ENCODE measurements at regions not wholly inside any gene's neighbourhood (a gene's known extent, or its start where the extent isn't known, plus 50 kb on each side); places are given as distances from the start of the nearest gene placed in this dataset.
"Not testable (repeated sequence)": the region's sequence is repeated elsewhere in the genome, so short reads cannot be mapped to it uniquely, and the experiment has no call there.

- Histone ChIP-seq H3K4me3 (ENCODE audit: low read depth, low read length) (no peak overlapping the region), H3K27ac (ENCODE audit: low read depth, low read length) (no peak overlapping the region), H3K27me3 (ENCODE audit: insufficient read depth, low read length) (no peaks in the 10 kb centered on the region), H2AFZ (ENCODE audit: low read length, unreplicated experiment) (no peak overlapping the region), H3K79me2 (ENCODE audit: control insufficient read depth, insufficient read depth, low read length, unreplicated experiment) (no peaks in the 10 kb centered on the region), H3K36me3 (ENCODE audit: insufficient read depth, low read length) (no peaks in the 10 kb centered on the region), H3K4me1 (ENCODE audit: control insufficient read depth, insufficient read depth, low read length, unreplicated experiment) (no peaks in the 10 kb centered on the region)
These were observed 385.3 kb upstream of the RIOK2 start for GRCh38 chr5:97568382-97568781.

- H2AFZ ChIP-seq (ENCODE audit: low read length, unreplicated experiment), result no peak overlapping the region
- no peaks in the 10 kb centered on the region for H3K27me3 ChIP-seq (ENCODE audit: insufficient read depth, low read length)
- H3K4me3 ChIP-seq (ENCODE audit: low read depth, low read length), result no peak overlapping the region
- no peaks in the 10 kb centered on the region for H3K36me3 ChIP-seq (ENCODE audit: insufficient read depth, low read length)
- no peak overlapping the region for H3K27ac ChIP-seq (ENCODE audit: low read depth, low read length)
- no peaks in the 10 kb centered on the region for H3K4me1 ChIP-seq (ENCODE audit: control insufficient read depth, insufficient read depth, low read length, unreplicated experiment)
- H3K79me2 ChIP-seq (ENCODE audit: control insufficient read depth, insufficient read depth, low read length, unreplicated experiment), result no peaks in the 10 kb centered on the region
These were observed 387.2 kb upstream of the RIOK2 start for GRCh38 chr5:97570242-97570641.

- Histone ChIP-seq H2AFZ (ENCODE audit: low read length, unreplicated experiment) (no peak overlapping the region), H3K4me3 (ENCODE audit: low read depth, low read length) (no peak overlapping the region), H3K27me3 (ENCODE audit: insufficient read depth, low read length) (no peaks in the 10 kb centered on the region), H3K27ac (ENCODE audit: low read depth, low read length) (no peak overlapping the region), H3K79me2 (ENCODE audit: control insufficient read depth, insufficient read depth, low read length, unreplicated experiment) (no peaks in the 10 kb centered on the region), H3K36me3 (ENCODE audit: insufficient read depth, low read length) (no peaks in the 10 kb centered on the region), H3K4me1 (ENCODE audit: control insufficient read depth, insufficient read depth, low read length, unreplicated experiment) (no peaks in the 10 kb centered on the region)
These were observed 392.3 kb upstream of the RIOK2 start for GRCh38 chr5:97575322-97575721.

- Histone ChIP-seq H3K27ac (ENCODE audit: low read depth, low read length) (no peak overlapping the region), H3K4me1 (ENCODE audit: control insufficient read depth, insufficient read depth, low read length, unreplicated experiment) (no peaks in the 10 kb centered on the region), H2AFZ (ENCODE audit: low read length, unreplicated experiment) (no peak overlapping the region), H3K27me3 (ENCODE audit: insufficient read depth, low read length) (no peaks in the 10 kb centered on the region), H3K79me2 (ENCODE audit: control insufficient read depth, insufficient read depth, low read length, unreplicated experiment) (no peaks in the 10 kb centered on the region), H3K36me3 (ENCODE audit: insufficient read depth, low read length) (no peaks in the 10 kb centered on the region), H3K4me3 (ENCODE audit: low read depth, low read length) (no peak overlapping the region)
These were observed 393.9 kb upstream of the RIOK2 start for GRCh38 chr5:97576956-97577355.

GRCh38 chr5:97579977-97580376 is 396.9 kb upstream of the RIOK2 start:
- not testable (repeated sequence) for H3K4me3 ChIP-seq (ENCODE audit: low read depth, low read length); H2AFZ ChIP-seq (ENCODE audit: low read length, unreplicated experiment); H3K27ac ChIP-seq (ENCODE audit: low read depth, low read length); H3K79me2 ChIP-seq (ENCODE audit: control insufficient read depth, insufficient read depth, low read length, unreplicated experiment); H3K27me3 ChIP-seq (ENCODE audit: insufficient read depth, low read length); H3K4me1 ChIP-seq (ENCODE audit: control insufficient read depth, insufficient read depth, low read length, unreplicated experiment); H3K36me3 ChIP-seq (ENCODE audit: insufficient read depth, low read length)

GRCh38 chr5:97580746-97581145 is 397.7 kb upstream of the RIOK2 start:
- H3K36me3 ChIP-seq (ENCODE audit: insufficient read depth, low read length), result no peaks in the 10 kb centered on the region
- H3K27ac ChIP-seq (ENCODE audit: low read depth, low read length), result no peak overlapping the region
- no peak overlapping the region for H3K4me3 ChIP-seq (ENCODE audit: low read depth, low read length)
- no peaks in the 10 kb centered on the region for H3K27me3 ChIP-seq (ENCODE audit: insufficient read depth, low read length)
- no peak overlapping the region for H2AFZ ChIP-seq (ENCODE audit: low read length, unreplicated experiment)
- H3K4me1 ChIP-seq (ENCODE audit: control insufficient read depth, insufficient read depth, low read length, unreplicated experiment), result no peaks in the 10 kb centered on the region
- no peaks in the 10 kb centered on the region for H3K79me2 ChIP-seq (ENCODE audit: control insufficient read depth, insufficient read depth, low read length, unreplicated experiment)

GRCh38 chr5:97591781-97592180 is 408.7 kb upstream of the RIOK2 start:
- Histone ChIP-seq H3K79me2 (ENCODE audit: control insufficient read depth, insufficient read depth, low read length, unreplicated experiment) (no peaks in the 10 kb centered on the region), H3K27me3 (ENCODE audit: insufficient read depth, low read length) (no peaks in the 10 kb centered on the region), H3K4me1 (ENCODE audit: control insufficient read depth, insufficient read depth, low read length, unreplicated experiment) (no peaks in the 10 kb centered on the region), H2AFZ (ENCODE audit: low read length, unreplicated experiment) (no peak overlapping the region), H3K36me3 (ENCODE audit: insufficient read depth, low read length) (no peaks in the 10 kb centered on the region), H3K4me3 (ENCODE audit: low read depth, low read length) (no peak overlapping the region), H3K27ac (ENCODE audit: low read depth, low read length) (no peak overlapping the region)

- H3K36me3 ChIP-seq (ENCODE audit: insufficient read depth, low read length), result 0 out of 2 replicates have a peak, but pooled peaks cover 2% of the 10 kb centered on the region
- no peak overlapping the region for H3K4me3 ChIP-seq (ENCODE audit: low read depth, low read length)
- H3K27ac ChIP-seq (ENCODE audit: low read depth, low read length), result no peak overlapping the region
- no peak overlapping the region for H2AFZ ChIP-seq (ENCODE audit: low read length, unreplicated experiment)
- H3K79me2 ChIP-seq (ENCODE audit: control insufficient read depth, insufficient read depth, low read length, unreplicated experiment), result no peaks in the 10 kb centered on the region
- no peaks in the 10 kb centered on the region for H3K4me1 ChIP-seq (ENCODE audit: control insufficient read depth, insufficient read depth, low read length, unreplicated experiment)
- H3K27me3 ChIP-seq (ENCODE audit: insufficient read depth, low read length), result no peaks in the 10 kb centered on the region
These were observed 417.4 kb upstream of the RIOK2 start for GRCh38 chr5:97600486-97600885.

GRCh38 chr5:97601651-97602050 is 418.6 kb upstream of the RIOK2 start:
- Histone ChIP-seq H3K27me3 (ENCODE audit: insufficient read depth, low read length) (no peaks in the 10 kb centered on the region), H3K79me2 (ENCODE audit: control insufficient read depth, insufficient read depth, low read length, unreplicated experiment) (no peaks in the 10 kb centered on the region), H3K4me1 (ENCODE audit: control insufficient read depth, insufficient read depth, low read length, unreplicated experiment) (no peaks in the 10 kb centered on the region), H3K4me3 (ENCODE audit: low read depth, low read length) (no peak overlapping the region), H3K36me3 (ENCODE audit: insufficient read depth, low read length) (0 out of 2 replicates have a peak, but pooled peaks cover 2% of the 10 kb centered on the region), H3K27ac (ENCODE audit: low read depth, low read length) (no peak overlapping the region), H2AFZ (ENCODE audit: low read length, unreplicated experiment) (no peak overlapping the region)

- Histone ChIP-seq H3K36me3 (ENCODE audit: insufficient read depth, low read length) (0 out of 2 replicates have a peak, but pooled peaks cover 2% of the 10 kb centered on the region), H2AFZ (ENCODE audit: low read length, unreplicated experiment) (no peak overlapping the region), H3K27ac (ENCODE audit: low read depth, low read length) (no peak overlapping the region), H3K27me3 (ENCODE audit: insufficient read depth, low read length) (no peaks in the 10 kb centered on the region), H3K4me1 (ENCODE audit: control insufficient read depth, insufficient read depth, low read length, unreplicated experiment) (no peaks in the 10 kb centered on the region), H3K79me2 (ENCODE audit: control insufficient read depth, insufficient read depth, low read length, unreplicated experiment) (no peaks in the 10 kb centered on the region), H3K4me3 (ENCODE audit: low read depth, low read length) (no peak overlapping the region)
These were observed 423.5 kb upstream of the RIOK2 start for GRCh38 chr5:97606531-97606930.

GRCh38 chr5:97608501-97608900 is 425.5 kb upstream of the RIOK2 start:
- no peak overlapping the region for H3K4me3 ChIP-seq (ENCODE audit: low read depth, low read length)

More at GRCh38 chr5:97608501-97608900, 425.5 kb upstream of the RIOK2 start:
- Histone ChIP-seq H3K4me1 (ENCODE audit: control insufficient read depth, insufficient read depth, low read length, unreplicated experiment) (no peaks in the 10 kb centered on the region), H3K27me3 (ENCODE audit: insufficient read depth, low read length) (no peaks in the 10 kb centered on the region), H3K27ac (ENCODE audit: low read depth, low read length) (no peak overlapping the region), H3K79me2 (ENCODE audit: control insufficient read depth, insufficient read depth, low read length, unreplicated experiment) (no peaks in the 10 kb centered on the region), H3K36me3 (ENCODE audit: insufficient read depth, low read length) (no peaks in the 10 kb centered on the region), H2AFZ (ENCODE audit: low read length, unreplicated experiment) (no peak overlapping the region)

Data from ACC112 (cell line).